HG03108 (cell line): ENCODE measurements at regions not wholly inside any gene's neighbourhood (a gene's known extent, or its start where the extent isn't known, plus 50 kb on each side); places are given as distances from the start of the nearest gene placed in this dataset.

ENCODE experiments used
- ATAC-seq: cut with Tn5 transposase; IDR thresholded peaks from one replicate; pipeline ENCODE4 v1.9.1; 2021; ENCODE audit warnings: moderate library complexity; ENCODE audit not compliant: unreplicated experiment

- no peak for ATAC-seq
Measured at GRCh38 chr4:57501720-57502119, 391.5 kb upstream of the IGFBP7 start.

DNA sequence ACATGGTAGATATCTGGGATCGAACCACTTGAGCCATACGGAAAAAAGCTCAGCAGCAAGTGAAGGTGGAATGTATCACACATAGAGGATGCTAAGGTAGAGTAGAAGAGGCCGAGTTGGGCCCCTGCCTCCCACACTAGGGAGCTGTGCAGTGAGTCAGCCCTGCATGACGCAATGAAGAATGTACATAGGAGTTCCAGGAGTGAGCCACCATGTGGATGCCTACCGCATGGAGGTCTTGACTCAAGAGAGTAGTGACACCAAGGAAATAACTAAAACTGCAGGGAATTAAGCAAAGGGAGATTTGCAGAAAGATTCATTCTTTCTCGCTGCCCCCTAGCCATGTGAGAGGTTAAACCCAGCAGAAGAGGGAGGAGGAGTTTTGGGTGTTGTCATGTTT lies 389.6 kb upstream of the IGFBP7 start:
- ATAC-seq, result no peak

DNA sequence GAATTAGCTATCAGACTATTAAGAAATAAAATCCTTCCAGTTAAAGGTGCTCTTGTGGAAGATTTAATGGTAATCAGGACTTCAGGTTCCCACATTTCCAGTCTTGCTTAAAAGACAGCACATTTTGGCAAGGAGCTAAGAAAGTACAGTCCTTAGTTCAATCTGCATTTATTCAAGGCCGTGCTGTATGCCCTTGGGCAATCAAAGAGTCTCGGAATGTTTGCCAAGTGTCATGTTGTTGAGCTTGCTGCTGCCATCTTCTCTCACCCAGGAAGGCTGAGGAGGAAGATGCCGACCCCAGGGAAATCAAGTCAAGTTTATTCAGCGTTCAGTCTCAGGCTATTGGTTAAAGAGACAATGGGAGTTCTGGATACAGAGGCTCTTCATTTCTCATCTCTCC lies 388.1 kb upstream of the IGFBP7 start:
- no peak for ATAC-seq

GRCh38 chr4:57496697-57497471 lies 386.7 kb upstream of the IGFBP7 start:
- ATAC-seq, result no peak

DNA sequence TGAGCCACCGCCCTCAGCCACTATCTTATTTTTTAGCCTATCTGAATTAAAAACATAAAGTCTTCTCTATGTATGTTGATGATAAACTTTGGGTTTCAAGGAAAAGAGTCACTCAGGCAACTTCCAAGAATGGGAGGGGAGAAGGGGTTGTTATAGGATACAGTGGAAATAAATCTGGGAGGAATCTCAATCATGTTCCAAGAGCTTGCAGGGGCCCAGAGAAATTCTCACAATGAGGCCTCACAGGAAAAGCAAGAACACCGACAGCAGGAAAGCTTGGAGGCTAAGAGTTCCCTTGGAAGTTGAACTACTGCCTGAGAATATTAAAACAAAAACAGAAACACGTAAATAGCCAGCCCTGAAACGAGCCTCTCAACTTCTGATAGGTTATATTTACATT lies 384.6 kb upstream of the IGFBP7 start:
- ATAC-seq, result no peak

DNA sequence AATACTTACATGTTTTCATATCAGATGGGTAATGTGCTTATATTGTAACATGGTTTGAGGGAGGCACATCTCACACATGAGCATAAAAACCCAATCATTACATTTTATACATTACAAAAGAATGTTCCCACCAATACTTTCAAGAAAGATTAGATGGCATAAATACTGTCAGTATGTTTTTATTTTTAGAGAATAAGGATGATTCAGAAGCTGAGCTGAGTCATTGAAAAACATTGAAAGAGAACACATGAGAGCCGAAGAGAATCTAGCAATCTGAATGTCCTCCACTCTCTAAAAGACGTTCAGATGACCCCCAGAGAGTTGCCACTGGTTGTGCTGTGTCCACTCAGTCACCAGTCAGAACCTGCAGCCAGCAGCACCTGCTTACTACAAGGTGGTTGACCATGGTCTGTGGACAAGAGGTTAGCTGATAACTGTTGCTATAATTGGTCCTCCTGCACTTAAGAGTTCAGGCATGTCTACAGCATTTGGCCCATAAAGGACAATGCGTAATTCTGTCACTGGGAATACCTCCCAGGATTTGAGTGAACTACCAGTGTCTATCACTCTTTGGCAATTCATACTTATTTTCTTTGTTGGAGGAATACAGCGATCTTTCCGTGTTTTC lies 382.2 kb upstream of the IGFBP7 start:
- no peak for ATAC-seq

GRCh38 chr4:57491388-57491787 lies 381.2 kb upstream of the IGFBP7 start:
- ATAC-seq, result no peak

- no peak for ATAC-seq
Measured at GRCh38 chr4:57490520-57491255, 380.5 kb upstream of the IGFBP7 start.

- ATAC-seq, result no peak
Measured at GRCh38 chr4:57488366-57489162, 378.4 kb upstream of the IGFBP7 start.

- ATAC-seq, result no peak
Measured at GRCh38 chr4:57475424-57475823, 365.2 kb upstream of the IGFBP7 start.

- no peak for ATAC-seq
Measured at GRCh38 chr4:57465321-57466056, 355.3 kb upstream of the IGFBP7 start.

DNA sequence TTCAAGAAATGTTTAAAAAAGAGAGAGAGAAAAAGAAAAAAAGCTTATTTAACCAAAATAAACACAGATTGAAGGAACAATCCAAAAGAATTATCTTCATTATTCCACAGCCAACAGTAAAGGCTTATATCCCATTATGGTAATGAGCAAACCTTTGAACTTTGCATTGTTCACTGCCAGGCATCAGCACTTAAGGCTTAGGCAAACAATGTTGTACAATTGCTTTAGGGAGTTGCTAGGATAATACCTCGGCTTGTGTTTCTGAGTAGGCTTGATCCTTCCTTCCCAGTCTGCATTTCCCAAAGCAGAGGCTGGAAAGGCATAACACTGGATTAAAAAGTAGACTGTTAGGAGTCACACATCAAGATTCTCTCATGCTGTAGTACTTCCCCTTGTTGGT lies 352.7 kb upstream of the IGFBP7 start:
- no peak for ATAC-seq

DNA sequence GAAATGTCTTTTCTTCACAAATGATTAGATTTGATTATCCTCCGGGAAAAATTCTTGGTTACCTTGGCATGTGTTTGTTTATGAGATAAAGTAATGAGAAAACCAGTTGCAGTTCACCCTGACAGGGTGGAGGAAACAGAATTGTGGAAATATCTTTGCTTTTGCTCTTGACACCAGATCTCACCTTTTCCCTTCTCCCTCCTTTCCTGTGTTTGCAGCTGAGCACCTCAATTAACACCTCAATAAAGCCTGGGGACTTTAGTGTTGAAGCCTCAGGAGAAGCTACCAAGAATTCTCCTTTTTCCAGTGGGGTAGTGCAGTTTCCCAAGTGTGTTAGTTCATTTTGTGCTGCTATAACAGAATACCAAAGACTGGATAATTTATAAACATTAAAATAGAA lies 350.8 kb upstream of the IGFBP7 start:
- ATAC-seq, result no peak

GRCh38 chr4:57448901-57449300 lies 338.7 kb upstream of the IGFBP7 start:
- no peak for ATAC-seq

DNA sequence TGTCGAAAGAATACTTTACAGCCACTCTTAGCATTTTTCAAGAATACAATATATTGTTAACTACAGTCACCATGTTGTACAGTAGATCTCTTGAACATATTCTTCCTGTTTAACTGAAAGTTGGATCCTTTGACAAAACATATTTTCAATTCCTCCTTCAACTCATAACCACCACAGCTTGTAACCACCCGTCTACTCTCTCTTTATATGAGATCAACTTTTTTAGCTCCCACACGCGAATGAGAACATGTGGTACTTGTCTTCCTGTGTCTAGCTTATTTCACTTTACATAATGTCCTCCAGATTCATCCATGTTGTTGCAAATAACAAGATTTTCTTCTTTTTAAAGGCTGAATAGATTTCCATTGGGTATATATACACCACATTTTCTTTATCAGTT lies 338.3 kb upstream of the IGFBP7 start:
- ATAC-seq, result no peak

- no peak for ATAC-seq
Measured at GRCh38 chr4:57446266-57446665, 336.1 kb upstream of the IGFBP7 start.

DNA sequence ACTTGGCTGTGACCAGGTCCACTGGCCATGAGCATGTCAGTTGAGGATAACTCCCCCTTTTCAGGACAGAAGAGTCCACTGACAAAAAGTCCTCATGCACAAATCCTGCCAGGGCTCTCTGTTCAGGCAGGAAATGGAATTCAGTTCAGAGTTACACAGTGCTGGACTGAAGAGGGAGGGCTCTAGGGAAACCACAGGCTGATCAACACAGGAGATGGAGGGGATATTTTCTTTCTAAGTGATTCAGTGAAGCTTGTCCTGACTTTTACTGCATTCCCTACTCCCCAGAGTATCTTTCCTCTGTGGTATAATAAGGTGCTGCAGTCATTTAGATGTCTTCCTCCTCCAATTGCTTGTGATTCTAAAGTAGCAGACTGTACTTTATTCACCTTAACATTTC lies 335.5 kb upstream of the IGFBP7 start:
- ATAC-seq, result no peak

DNA sequence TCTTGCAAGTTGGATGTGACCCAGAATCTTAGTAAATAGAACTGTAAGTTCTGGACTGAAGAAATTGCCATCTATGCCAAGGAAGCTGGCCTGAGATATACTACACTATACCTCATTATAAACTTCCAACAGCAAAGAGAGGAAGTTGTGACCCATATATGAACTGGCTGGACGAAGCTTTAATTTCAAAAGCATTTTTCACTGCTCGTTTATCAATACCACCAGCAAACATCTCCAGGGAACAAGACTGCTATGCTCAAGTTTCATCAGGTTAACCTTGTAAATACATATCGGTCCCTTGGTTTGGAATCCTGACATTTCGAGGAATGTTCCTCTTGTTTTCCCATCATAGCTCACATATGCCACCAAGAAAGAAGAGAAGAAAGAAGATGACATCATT lies 334.5 kb upstream of the IGFBP7 start:
- no peak for ATAC-seq

DNA sequence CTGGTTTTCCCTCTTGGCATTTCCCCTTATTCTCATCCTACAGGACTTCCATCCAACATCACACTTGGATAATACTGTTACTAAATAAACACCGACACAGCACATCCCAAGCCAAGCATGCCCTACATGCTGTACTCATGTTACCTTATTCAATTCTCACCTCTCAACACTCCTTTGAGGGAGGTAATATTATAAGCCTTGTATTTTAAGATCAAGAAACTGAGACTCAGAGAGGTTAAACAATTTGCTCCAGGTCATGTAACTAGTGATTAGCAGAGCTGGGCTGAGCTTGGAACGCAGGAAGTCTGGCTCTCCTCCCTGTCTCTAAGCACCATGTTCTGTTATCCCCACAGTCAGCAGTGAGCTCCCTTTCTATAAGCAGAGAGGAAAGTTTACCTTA lies 333.6 kb upstream of the IGFBP7 start:
- ATAC-seq, result no peak

GRCh38 chr4:57443308-57443707 lies 333.1 kb upstream of the IGFBP7 start:
- ATAC-seq, result no peak
